ENCODE measurements at regions not wholly inside any gene's neighbourhood (a gene's known extent, or its start where the extent isn't known, plus 50 kb on each side); places are given as distances from the start of the nearest gene placed in this dataset.

DNA sequence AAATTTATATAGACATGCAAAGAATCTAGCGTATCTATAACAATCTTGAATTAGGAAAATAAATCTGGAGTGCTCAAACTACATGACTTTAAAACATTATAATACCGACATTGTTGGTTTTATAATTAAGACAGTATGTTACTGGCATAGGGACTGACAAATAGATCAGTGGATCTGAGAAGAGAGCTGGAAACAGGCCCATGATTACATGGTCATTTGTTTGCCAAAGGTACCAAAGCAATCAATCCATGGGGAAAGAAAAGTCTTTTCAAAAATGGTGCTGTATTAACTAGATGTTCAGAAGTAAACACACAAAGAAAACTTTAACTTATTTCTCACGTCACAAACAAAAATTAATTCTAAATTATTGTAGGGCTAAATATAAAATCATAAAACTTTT lies 124.2 kb downstream of the BCL2L11 start:
- peaks cover 8% of the 10 kb centered on the region; the same call in 1 of the 2 replicates for H3K4me1 Mint-ChIP-seq (ENCODE audit: low read depth)
- TF ChIP-seq, protein P1, sequence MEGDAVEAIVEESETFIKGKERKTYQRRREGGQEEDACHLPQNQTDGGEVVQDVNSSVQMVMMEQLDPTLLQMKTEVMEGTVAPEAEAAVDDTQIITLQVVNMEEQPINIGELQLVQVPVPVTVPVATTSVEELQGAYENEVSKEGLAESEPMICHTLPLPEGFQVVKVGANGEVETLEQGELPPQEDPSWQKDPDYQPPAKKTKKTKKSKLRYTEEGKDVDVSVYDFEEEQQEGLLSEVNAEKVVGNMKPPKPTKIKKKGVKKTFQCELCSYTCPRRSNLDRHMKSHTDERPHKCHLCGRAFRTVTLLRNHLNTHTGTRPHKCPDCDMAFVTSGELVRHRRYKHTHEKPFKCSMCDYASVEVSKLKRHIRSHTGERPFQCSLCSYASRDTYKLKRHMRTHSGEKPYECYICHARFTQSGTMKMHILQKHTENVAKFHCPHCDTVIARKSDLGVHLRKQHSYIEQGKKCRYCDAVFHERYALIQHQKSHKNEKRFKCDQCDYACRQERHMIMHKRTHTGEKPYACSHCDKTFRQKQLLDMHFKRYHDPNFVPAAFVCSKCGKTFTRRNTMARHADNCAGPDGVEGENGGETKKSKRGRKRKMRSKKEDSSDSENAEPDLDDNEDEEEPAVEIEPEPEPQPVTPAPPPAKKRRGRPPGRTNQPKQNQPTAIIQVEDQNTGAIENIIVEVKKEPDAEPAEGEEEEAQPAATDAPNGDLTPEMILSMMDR (IDR thresholded peaks at IDR 0.05) = no peak
- peaks cover 2% of the 10 kb centered on the region for H3K27me3 Mint-ChIP-seq (ENCODE audit: insufficient read depth)
- H3K36me3 Mint-ChIP-seq (ENCODE audit: low read depth) = peaks cover 13% of the 10 kb centered on the region
- DNase-seq = no peak
- no peaks in the 10 kb centered on the region for H3K9me3 Mint-ChIP-seq
- no peak overlapping the region for H3K4me3 Mint-ChIP-seq
- no peak overlapping the region for H3K27ac Mint-ChIP-seq

DNA sequence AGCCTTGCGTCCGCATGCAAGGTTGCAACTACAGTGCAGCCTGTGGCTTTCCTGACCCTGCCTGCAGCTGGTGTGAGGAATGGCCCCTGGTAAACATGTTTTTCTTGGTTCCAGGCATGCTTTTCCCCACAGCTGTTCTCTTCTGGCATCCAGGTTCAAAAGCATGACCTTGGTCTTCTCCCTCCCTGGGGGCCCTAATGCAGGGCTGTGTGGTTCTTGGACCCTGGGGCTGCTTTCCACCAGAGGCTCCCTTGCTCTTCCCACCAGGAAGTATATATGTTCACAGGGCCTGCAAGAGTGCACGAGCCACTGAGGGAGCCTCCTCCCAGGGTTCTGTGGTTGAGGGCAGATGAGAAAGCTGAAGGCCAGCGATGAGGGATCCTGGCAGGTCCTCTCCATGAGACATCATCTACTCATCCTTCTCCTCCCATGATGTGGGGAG lies 125.9 kb downstream of the BCL2L11 start:
- H3K9me3 Mint-ChIP-seq = peaks cover 6% of the 10 kb centered on the region
- no peak overlapping the region for H3K4me3 Mint-ChIP-seq
- H3K27ac Mint-ChIP-seq = no peak overlapping the region
- peaks cover 17% of the 10 kb centered on the region for H3K36me3 Mint-ChIP-seq (ENCODE audit: low read depth)
- no peak for DNase-seq
- TF ChIP-seq, protein P1 (IDR thresholded peaks at IDR 0.05) = no peak
- peaks cover 17% of the 10 kb centered on the region for H3K4me1 Mint-ChIP-seq (ENCODE audit: low read depth)
- peaks cover 2% of the 10 kb centered on the region for H3K27me3 Mint-ChIP-seq (ENCODE audit: insufficient read depth)

DNA sequence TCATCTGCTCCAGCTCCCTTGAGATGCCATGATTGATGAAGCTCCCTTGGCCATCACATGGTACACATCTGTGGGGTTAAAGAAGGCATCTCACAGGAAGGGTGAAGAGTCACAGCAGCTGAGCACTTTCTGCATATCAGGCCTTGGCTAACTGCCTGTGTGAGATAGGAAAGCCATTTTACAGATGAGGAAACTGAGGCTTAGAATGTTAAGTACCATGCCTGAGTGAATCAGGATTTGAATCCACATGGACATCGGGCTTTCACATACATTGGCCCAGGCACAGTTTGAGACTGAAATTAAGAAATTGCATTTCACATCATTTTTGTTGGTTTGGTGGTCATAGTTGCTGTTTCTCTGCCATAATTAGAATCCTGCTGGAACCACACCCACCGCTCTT lies 126.8 kb downstream of the BCL2L11 start:
- H3K27ac Mint-ChIP-seq = no peak overlapping the region
- H3K9me3 Mint-ChIP-seq = peaks cover 14% of the 10 kb centered on the region
- TF ChIP-seq, protein P1 (IDR thresholded peaks at IDR 0.05) = no peak
- no peak overlapping the region for H3K4me3 Mint-ChIP-seq
- H3K4me1 Mint-ChIP-seq (ENCODE audit: low read depth) = peaks cover 17% of the 10 kb centered on the region
- DNase-seq = no peak
- H3K36me3 Mint-ChIP-seq (ENCODE audit: low read depth) = peaks cover 26% of the 10 kb centered on the region
- H3K27me3 Mint-ChIP-seq (ENCODE audit: insufficient read depth) = peaks cover 2% of the 10 kb centered on the region

DNA sequence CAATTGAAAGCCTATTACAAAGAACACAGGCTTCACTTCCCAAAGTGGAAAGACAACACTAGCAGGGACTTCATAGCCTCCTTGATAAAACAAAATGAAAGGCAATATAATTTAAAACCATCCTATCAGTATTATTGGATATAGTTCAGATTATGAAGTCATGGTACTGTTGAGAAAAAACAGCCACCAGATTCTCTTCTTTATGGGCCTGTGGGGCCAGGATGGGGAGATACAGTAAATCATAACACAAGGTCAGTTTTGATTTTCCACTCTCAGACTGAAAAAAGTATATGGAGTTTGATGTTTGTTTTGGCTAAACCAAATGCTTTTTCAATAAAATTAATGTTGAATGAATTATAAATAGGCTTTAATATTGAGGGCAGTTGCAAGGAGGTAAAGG lies 129.1 kb downstream of the BCL2L11 start:
- DNase-seq = no peak
- TF ChIP-seq, protein P1 (IDR thresholded peaks at IDR 0.05) = no peak
- no peak overlapping the region for H3K27ac Mint-ChIP-seq
- H3K9me3 Mint-ChIP-seq = peaks cover 18% of the 10 kb centered on the region
- no peak overlapping the region for H3K4me3 Mint-ChIP-seq
- H3K4me1 Mint-ChIP-seq (ENCODE audit: low read depth) = peaks cover 18% of the 10 kb centered on the region
- H3K27me3 Mint-ChIP-seq (ENCODE audit: insufficient read depth) = peaks cover 2% of the 10 kb centered on the region
- peaks cover 31% of the 10 kb centered on the region for H3K36me3 Mint-ChIP-seq (ENCODE audit: low read depth)

DNA sequence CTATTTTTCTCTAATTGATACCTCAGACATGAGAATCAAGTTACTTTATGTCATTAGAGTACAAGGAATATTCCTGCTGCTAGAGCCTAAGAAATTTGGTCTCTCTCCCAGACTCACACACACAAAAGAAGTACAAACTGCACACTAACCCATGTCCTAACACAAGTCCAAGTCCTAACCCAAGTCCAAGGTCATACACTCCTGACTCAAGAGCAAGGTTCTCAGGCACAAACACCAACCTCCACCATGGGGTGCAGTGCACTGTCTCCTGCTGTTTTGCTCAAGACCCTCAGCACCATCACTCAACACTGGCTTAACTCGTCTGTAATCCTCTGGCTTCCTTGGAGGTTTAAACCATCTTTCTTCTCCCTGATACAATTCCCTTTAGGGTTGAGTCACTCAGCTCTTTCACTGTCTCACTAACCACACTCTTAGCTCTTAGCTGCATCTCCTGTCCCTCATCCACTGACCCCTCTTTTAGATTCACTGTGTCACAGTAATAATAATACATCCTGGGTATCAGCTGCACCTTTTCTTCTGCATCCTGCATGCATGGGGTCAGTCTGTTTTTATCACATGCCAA lies 129.8 kb downstream of the BCL2L11 start:
- H3K27me3 Mint-ChIP-seq (ENCODE audit: insufficient read depth) = peaks cover 2% of the 10 kb centered on the region
- peaks cover 18% of the 10 kb centered on the region for H3K9me3 Mint-ChIP-seq
- H3K36me3 Mint-ChIP-seq (ENCODE audit: low read depth) = peaks cover 31% of the 10 kb centered on the region
- no peak overlapping the region for H3K4me3 Mint-ChIP-seq
- H3K27ac Mint-ChIP-seq = peak overlapping the region; percentile 1; the same call in 1 of the 2 replicates
- H3K4me1 Mint-ChIP-seq (ENCODE audit: low read depth) = peaks cover 22% of the 10 kb centered on the region
- TF ChIP-seq, protein P1 (IDR thresholded peaks at IDR 0.05) = no peak
- DNase-seq = no peak
